Neural progenitor cell (in vitro differentiated cells): ENCODE measurements at regions not wholly inside any gene's neighbourhood (a gene's known extent, or its start where the extent isn't known, plus 50 kb on each side); places are given as distances from the start of the nearest gene placed in this dataset.
A peak's percentile ranks its signal among the peaks of the same experiment; 100 is the strongest.

Experiments
- DNase-seq: peaks from one replicate; pipeline ENCODE4 v3.0.0-alpha.2; 2016; ENCODE audit warnings: low spot score
- H2AFZ ChIP-seq: fragments of 200-600 bp; sonication (generic); replicated peaks from 2 replicates; pipeline ENCODE4 v1.6.1; 2016; ENCODE audit warnings: antibody characterized with exemption
- H3F3A ChIP-seq: fragments of 200-600 bp; sonication (generic); 2 replicates; pipeline ENCODE4 v1.6.1; 2016; ENCODE audit warnings: antibody characterized with exemption, low read depth
- H3K27ac ChIP-seq: fragments of 200-600 bp; sonication (generic); 2 replicates; pipeline ENCODE4 v1.5.1; 2016; ENCODE audit warnings: mild to moderate bottlenecking
- H3K27me3 ChIP-seq: fragments of 200-600 bp; sonication (generic); 2 replicates; pipeline ENCODE4 v1.6.1; 2016; ENCODE audit warnings: mild to moderate bottlenecking, moderate library complexity
- H3K36me3 ChIP-seq: fragments of 200-600 bp; sonication (generic); 2 replicates; pipeline ENCODE4 v1.5.1; 2016
- H3K4me1 ChIP-seq: fragments of 200-600 bp; sonication (generic); 2 replicates; pipeline ENCODE4 v1.6.1; 2016; ENCODE audit warnings: mixed run types
- H3K4me2 ChIP-seq: fragments of 200-600 bp; sonication (generic); 2 replicates; pipeline ENCODE4 v1.6.1; 2016
- H3K4me3 ChIP-seq: fragments of 200-600 bp; sonication (generic); 2 replicates; pipeline ENCODE4 v1.5.1; 2016
- H3K79me2 ChIP-seq: fragments of 200-600 bp; sonication (generic); 2 replicates; pipeline ENCODE4 v1.6.1; 2016; ENCODE audit warnings: low read depth
- H3K9ac ChIP-seq: fragments of 200-600 bp; sonication (generic); 2 replicates; pipeline ENCODE4 v1.6.1; 2016
- H3K9me3 ChIP-seq: fragments of 200-600 bp; sonication (generic); 2 replicates; pipeline ENCODE4 v1.5.1; 2016; ENCODE audit warnings: low read depth
- H4K20me1 ChIP-seq: fragments of 200-600 bp; sonication (generic); 2 replicates; pipeline ENCODE4 v1.6.1; 2016; ENCODE audit warnings: low read depth
- H3K27ac Mint-ChIP-seq: 3 replicates; pipeline ENCODE4 v1.8.0; 2021; ENCODE audit warnings: mixed read lengths
- H3K27me3 Mint-ChIP-seq: 2 replicates; pipeline ENCODE4 v1.8.0; 2022; ENCODE audit warnings: low read depth, mild to moderate bottlenecking, inconsistent platforms, moderate library complexity, mixed read lengths; ENCODE audit not compliant: insufficient read depth
- H3K36me3 Mint-ChIP-seq: 3 replicates; pipeline ENCODE4 v1.8.0; 2021; ENCODE audit warnings: mixed read lengths
- H3K4me1 Mint-ChIP-seq: 3 replicates; pipeline ENCODE4 v1.8.0; 2021; ENCODE audit warnings: mixed read lengths
- H3K4me3 Mint-ChIP-seq: 3 replicates; pipeline ENCODE4 v1.8.0; 2021; ENCODE audit warnings: mild to moderate bottlenecking, moderate library complexity, mixed read lengths
- H3K9me3 Mint-ChIP-seq: 3 replicates; pipeline ENCODE4 v1.8.0; 2020; ENCODE audit warnings: mixed read lengths
- EZH2 ChIP-seq: fragments of 200-600 bp; sonication (generic); IDR thresholded peaks from 2 replicates; pipeline ENCODE4 v1.6.1; 2017; ENCODE audit warnings: antibody characterized with exemption, mild to moderate bottlenecking, moderate library complexity
- EZH2phosphoT487 ChIP-seq: fragments of 200-600 bp; sonication (generic); IDR thresholded peaks from 2 replicates; pipeline ENCODE4 v1.6.1; 2017; ENCODE audit warnings: antibody characterized with exemption
- TF ChIP-seq, protein P1 (sequence below): fragments of 200-600 bp; sonication (generic); IDR thresholded peaks from 2 replicates; pipeline ENCODE4 v1.5.1; 2017; ENCODE audit warnings: antibody characterized with exemption, mild to moderate bottlenecking

DNA sequence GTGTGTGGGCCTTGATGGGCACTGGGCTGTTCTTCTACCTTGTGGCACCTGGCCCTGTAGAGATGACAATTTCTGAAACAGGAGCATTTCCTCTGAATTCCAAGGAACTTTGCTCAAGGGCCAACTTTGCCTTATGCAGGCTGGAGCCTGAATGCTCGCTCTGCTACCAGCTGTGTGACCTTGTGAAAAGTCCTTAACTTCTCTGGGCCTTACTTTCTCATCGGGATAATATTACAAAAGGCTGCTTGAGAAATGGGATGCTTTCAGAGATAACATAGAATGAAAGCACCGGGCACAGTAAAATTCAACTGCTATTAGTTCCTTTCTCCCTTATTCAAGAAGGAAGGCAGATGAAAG is 58.8 kb downstream of the GADD45G start:
- no peaks in the 10 kb centered on the region for H3K36me3 Mint-ChIP-seq
- H3K4me2 ChIP-seq = no peak overlapping the region
- no peak overlapping the region for H3K4me3 ChIP-seq
- no peak for DNase-seq
- peak overlapping the region; percentile 37 for H3K27ac Mint-ChIP-seq
- no peaks in the 10 kb centered on the region for H3K9me3 Mint-ChIP-seq
- TF ChIP-seq, protein P1, sequence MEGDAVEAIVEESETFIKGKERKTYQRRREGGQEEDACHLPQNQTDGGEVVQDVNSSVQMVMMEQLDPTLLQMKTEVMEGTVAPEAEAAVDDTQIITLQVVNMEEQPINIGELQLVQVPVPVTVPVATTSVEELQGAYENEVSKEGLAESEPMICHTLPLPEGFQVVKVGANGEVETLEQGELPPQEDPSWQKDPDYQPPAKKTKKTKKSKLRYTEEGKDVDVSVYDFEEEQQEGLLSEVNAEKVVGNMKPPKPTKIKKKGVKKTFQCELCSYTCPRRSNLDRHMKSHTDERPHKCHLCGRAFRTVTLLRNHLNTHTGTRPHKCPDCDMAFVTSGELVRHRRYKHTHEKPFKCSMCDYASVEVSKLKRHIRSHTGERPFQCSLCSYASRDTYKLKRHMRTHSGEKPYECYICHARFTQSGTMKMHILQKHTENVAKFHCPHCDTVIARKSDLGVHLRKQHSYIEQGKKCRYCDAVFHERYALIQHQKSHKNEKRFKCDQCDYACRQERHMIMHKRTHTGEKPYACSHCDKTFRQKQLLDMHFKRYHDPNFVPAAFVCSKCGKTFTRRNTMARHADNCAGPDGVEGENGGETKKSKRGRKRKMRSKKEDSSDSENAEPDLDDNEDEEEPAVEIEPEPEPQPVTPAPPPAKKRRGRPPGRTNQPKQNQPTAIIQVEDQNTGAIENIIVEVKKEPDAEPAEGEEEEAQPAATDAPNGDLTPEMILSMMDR = no peak
- TF ChIP-seq EZH2phosphoT487 (no peak), EZH2 (no peak)
- peaks cover 51% of the 10 kb centered on the region for H3K4me1 Mint-ChIP-seq
- H3K4me1 ChIP-seq = peaks cover 19% of the 10 kb centered on the region
- no peaks in the 10 kb centered on the region for H3K36me3 ChIP-seq
- no peaks in the 10 kb centered on the region for H3K79me2 ChIP-seq
- H3K27me3 ChIP-seq = no peaks in the 10 kb centered on the region
- H4K20me1 ChIP-seq = no peaks in the 10 kb centered on the region
- no peaks in the 10 kb centered on the region for H3K9me3 ChIP-seq
- peak overlapping the region; percentile 43 for H3K4me3 Mint-ChIP-seq
- H3K9ac ChIP-seq = no peak overlapping the region
- peaks cover 9% of the 10 kb centered on the region for H3F3A ChIP-seq
- H2AFZ ChIP-seq = no peak overlapping the region
- peaks cover 9% of the 10 kb centered on the region for H3K27me3 Mint-ChIP-seq
- no peak overlapping the region for H3K27ac ChIP-seq

GRCh38 chr9:89664010-89664409 is 59.2 kb downstream of the GADD45G start:
- Histone ChIP-seq H3K4me2 (no peak overlapping the region), H4K20me1 (no peaks in the 10 kb centered on the region), H3K9me3 (no peaks in the 10 kb centered on the region), H3K4me1 (peaks cover 19% of the 10 kb centered on the region), H2AFZ (no peak overlapping the region), H3K27ac (no peak overlapping the region), H3K27me3 (no peaks in the 10 kb centered on the region), H3K4me3 (no peak overlapping the region), H3K79me2 (no peaks in the 10 kb centered on the region), H3K9ac (no peak overlapping the region), H3K36me3 (no peaks in the 10 kb centered on the region), H3F3A (peaks cover 9% of the 10 kb centered on the region)
- Mint-ChIP-seq H3K9me3 (no peaks in the 10 kb centered on the region), H3K27ac (peak overlapping the region; percentile 37), H3K36me3 (no peaks in the 10 kb centered on the region), H3K27me3 (peaks cover 9% of the 10 kb centered on the region), H3K4me3 (peak overlapping the region; percentile 35), H3K4me1 (peaks cover 52% of the 10 kb centered on the region)
- no peak for TF ChIP-seq EZH2phosphoT487
- TF ChIP-seq EZH2 = no peak
- TF ChIP-seq, protein P1 = no peak
- DNase-seq = no peak

DNA sequence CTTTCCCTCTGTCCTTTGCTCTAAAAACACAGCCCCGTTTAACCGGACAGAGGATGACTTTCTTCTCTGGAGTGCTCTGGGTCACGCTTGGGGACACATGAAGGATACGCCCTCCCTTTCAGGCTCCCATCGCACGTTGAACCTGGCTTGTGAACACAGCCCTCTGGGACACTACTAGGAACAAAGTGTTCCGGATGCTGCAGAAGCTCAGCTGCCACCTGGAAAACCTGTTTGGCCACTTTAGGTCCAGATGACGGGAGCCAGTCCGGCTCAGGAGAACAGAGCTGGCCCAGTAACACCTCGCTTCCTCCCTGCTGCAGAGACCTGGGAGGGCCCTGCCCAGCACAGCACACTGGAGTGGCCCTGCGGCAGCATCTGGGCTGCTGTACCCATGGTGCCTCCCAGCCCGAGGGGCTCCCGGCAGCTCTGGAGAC is 60.1 kb downstream of the GADD45G start:
- no peaks in the 10 kb centered on the region for H4K20me1 ChIP-seq
- Mint-ChIP-seq H3K4me1 (peaks cover 52% of the 10 kb centered on the region), H3K9me3 (no peaks in the 10 kb centered on the region), H3K36me3 (no peaks in the 10 kb centered on the region), H3K27me3 (peaks cover 14% of the 10 kb centered on the region), H3K4me3 (no peak overlapping the region), H3K27ac (peak overlapping the region; percentile 50)
- H3F3A ChIP-seq = peaks cover 9% of the 10 kb centered on the region
- no peak overlapping the region for H3K4me3 ChIP-seq
- H3K27ac ChIP-seq = no peak overlapping the region
- H3K9me3 ChIP-seq = no peaks in the 10 kb centered on the region
- no peaks in the 10 kb centered on the region for H3K79me2 ChIP-seq
- H3K9ac ChIP-seq = no peak overlapping the region
- no peak overlapping the region for H2AFZ ChIP-seq
- TF ChIP-seq, protein P1 = no peak
- TF ChIP-seq EZH2phosphoT487 = no peak
- no peak for TF ChIP-seq EZH2
- no peak for DNase-seq
- H3K36me3 ChIP-seq = no peaks in the 10 kb centered on the region
- H3K4me2 ChIP-seq = no peak overlapping the region
- H3K4me1 ChIP-seq = peaks cover 19% of the 10 kb centered on the region
- no peaks in the 10 kb centered on the region for H3K27me3 ChIP-seq
